ENCODE measurements at regions not wholly inside any gene's neighbourhood (a gene's known extent, or its start where the extent isn't known, plus 50 kb on each side); places are given as distances from the start of the nearest gene placed in this dataset.

DNA sequence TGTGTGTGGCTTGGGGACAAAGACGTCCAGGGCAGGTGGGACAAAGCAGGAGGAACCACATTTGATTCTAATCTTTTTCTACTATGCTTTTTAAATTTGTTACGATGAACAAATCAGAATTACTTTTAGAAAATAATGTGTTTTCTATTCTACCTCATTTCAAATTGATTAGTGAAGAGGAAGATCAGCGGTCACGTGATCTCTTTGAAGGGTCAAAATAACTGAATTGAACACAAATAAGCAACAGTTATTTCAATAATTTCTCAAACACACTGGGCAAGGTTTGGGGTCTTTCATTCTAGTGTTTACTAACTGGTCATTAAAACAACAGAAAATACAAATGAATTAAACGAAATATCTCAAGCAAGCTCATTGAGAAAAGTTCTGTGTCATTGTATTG, 773.0 kb upstream of the IGFBP3 start:
- intact Hi-C loops (cut with DNase I) = no loop called here
- no peak overlapping the region for H3K4me3 ChIP-seq (ENCODE audit: low read length in 3 of 3)
- H3K36me3 ChIP-seq (ENCODE audit: control insufficient read depth in 2 of 3, insufficient read depth in 3 of 3, low read length in 3 of 3) = no peaks in the 10 kb centered on the region
- H3K27me3 ChIP-seq (ENCODE audit: control insufficient read depth, insufficient read depth, low read length) = no peaks in the 10 kb centered on the region
- FAIRE-seq = no peak
- TF ChIP-seq, protein P1, sequence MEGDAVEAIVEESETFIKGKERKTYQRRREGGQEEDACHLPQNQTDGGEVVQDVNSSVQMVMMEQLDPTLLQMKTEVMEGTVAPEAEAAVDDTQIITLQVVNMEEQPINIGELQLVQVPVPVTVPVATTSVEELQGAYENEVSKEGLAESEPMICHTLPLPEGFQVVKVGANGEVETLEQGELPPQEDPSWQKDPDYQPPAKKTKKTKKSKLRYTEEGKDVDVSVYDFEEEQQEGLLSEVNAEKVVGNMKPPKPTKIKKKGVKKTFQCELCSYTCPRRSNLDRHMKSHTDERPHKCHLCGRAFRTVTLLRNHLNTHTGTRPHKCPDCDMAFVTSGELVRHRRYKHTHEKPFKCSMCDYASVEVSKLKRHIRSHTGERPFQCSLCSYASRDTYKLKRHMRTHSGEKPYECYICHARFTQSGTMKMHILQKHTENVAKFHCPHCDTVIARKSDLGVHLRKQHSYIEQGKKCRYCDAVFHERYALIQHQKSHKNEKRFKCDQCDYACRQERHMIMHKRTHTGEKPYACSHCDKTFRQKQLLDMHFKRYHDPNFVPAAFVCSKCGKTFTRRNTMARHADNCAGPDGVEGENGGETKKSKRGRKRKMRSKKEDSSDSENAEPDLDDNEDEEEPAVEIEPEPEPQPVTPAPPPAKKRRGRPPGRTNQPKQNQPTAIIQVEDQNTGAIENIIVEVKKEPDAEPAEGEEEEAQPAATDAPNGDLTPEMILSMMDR (IDR thresholded peaks at IDR 0.05; ENCODE audit: borderline replicate concordance, extremely low read depth, insufficient read depth) = no peak
- H3K9ac ChIP-seq (ENCODE audit: low read length in 3 of 3) = no peak overlapping the region
- H3K4me1 ChIP-seq (ENCODE audit: control insufficient read depth in 2 of 3, insufficient read depth in 2 of 3, low read depth in 1 of 3, low read length in 3 of 3) = no peaks in the 10 kb centered on the region
- DNase-seq = no peak
- H3K9me3 ChIP-seq (ENCODE audit: control insufficient read depth in 2 of 3, insufficient read depth in 1 of 3, low read length in 3 of 3) = no peaks in the 10 kb centered on the region
- H3K27ac ChIP-seq (ENCODE audit: low read depth in 2 of 2, low read length in 2 of 2) = no peak overlapping the region

DNA sequence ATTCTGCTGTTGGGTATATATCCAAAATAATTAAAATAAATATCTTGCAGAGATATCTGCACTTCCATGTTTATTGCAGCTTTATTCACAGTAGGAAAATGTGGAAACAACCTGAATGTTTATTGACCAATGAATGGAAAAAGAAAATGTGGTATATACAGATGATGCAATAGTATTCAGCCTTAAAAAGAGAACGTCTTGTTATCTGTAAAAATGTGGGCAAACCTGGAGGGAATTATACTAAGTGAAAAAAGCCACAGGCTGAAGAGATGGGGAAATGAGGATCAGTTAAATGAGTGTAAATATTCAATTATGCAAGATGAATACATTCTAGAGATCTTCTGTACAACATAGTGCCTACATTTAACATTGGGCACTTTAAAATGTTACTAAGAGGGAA, 766.1 kb upstream of the IGFBP3 start:
- Histone ChIP-seq H3K27me3 (ENCODE audit: control insufficient read depth, insufficient read depth, low read length) (no peaks in the 10 kb centered on the region), H3K9ac (ENCODE audit: low read length in 3 of 3) (no peak overlapping the region), H3K4me3 (ENCODE audit: low read length in 3 of 3) (no peak overlapping the region), H3K9me3 (ENCODE audit: control insufficient read depth in 2 of 3, insufficient read depth in 1 of 3, low read length in 3 of 3) (no peaks in the 10 kb centered on the region), H3K36me3 (ENCODE audit: control insufficient read depth in 2 of 3, insufficient read depth in 3 of 3, low read length in 3 of 3) (no peaks in the 10 kb centered on the region), H3K27ac (ENCODE audit: low read depth in 2 of 2, low read length in 2 of 2) (no peak overlapping the region), H3K4me1 (ENCODE audit: control insufficient read depth in 2 of 3, insufficient read depth in 2 of 3, low read depth in 1 of 3, low read length in 3 of 3) (no peaks in the 10 kb centered on the region)
- intact Hi-C loops (cut with DNase I) = no loop called here
- TF ChIP-seq, protein P1 (IDR thresholded peaks at IDR 0.05; ENCODE audit: borderline replicate concordance, extremely low read depth, insufficient read depth) = no peak
- DNase-seq (no peak), FAIRE-seq (no peak)

DNA sequence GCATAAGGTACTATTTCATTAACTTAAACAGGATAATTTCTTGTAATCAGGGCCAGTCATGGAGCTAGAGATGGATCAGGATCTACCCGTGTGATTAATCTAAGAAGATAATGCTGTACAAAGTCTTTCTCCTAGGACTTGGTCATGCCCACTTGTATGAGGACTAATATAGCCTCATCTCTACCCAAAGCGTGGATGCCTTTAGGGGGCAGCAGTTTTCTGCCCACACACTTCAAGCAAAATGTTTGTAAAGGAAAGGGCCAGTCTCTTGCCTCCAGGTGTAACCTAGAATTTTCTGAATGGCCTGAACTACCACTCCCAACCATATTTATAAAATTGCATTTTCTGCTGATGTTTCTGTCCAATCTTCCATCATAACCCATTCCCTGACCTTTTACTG, 764.0 kb upstream of the IGFBP3 start:
- H3K9me3 ChIP-seq (ENCODE audit: control insufficient read depth in 2 of 3, insufficient read depth in 1 of 3, low read length in 3 of 3) = no peaks in the 10 kb centered on the region
- intact Hi-C loops (cut with DNase I) = no loop called here
- H3K27me3 ChIP-seq (ENCODE audit: control insufficient read depth, insufficient read depth, low read length) = no peaks in the 10 kb centered on the region
- no peak overlapping the region for H3K4me3 ChIP-seq (ENCODE audit: low read length in 3 of 3)
- H3K9ac ChIP-seq (ENCODE audit: low read length in 3 of 3) = no peak overlapping the region
- H3K27ac ChIP-seq (ENCODE audit: low read depth in 2 of 2, low read length in 2 of 2) = no peak overlapping the region
- TF ChIP-seq, protein P1 (IDR thresholded peaks at IDR 0.05; ENCODE audit: borderline replicate concordance, extremely low read depth, insufficient read depth) = no peak
- no peaks in the 10 kb centered on the region for H3K36me3 ChIP-seq (ENCODE audit: control insufficient read depth in 2 of 3, insufficient read depth in 3 of 3, low read length in 3 of 3)
- FAIRE-seq (no peak), DNase-seq (no peak)
- H3K4me1 ChIP-seq (ENCODE audit: control insufficient read depth in 2 of 3, insufficient read depth in 2 of 3, low read depth in 1 of 3, low read length in 3 of 3) = no peaks in the 10 kb centered on the region
